Activated CD8-positive, alpha-beta memory T cell treated with anti-CD3 and anti-CD28 coated beads for 24 hours (primary cell): ENCODE measurements at regions not wholly inside any gene's neighbourhood (a gene's known extent, or its start where the extent isn't known, plus 50 kb on each side); places are given as distances from the start of the nearest gene placed in this dataset.
"Not testable (repeated sequence)": the region's sequence is repeated elsewhere in the genome, so short reads cannot be mapped to it uniquely, and the experiment has no call there.

ENCODE experiments used
- DNase-seq: peaks from one replicate; pipeline ENCODE4 v3.0.0-alpha.2; 2020

DNA sequence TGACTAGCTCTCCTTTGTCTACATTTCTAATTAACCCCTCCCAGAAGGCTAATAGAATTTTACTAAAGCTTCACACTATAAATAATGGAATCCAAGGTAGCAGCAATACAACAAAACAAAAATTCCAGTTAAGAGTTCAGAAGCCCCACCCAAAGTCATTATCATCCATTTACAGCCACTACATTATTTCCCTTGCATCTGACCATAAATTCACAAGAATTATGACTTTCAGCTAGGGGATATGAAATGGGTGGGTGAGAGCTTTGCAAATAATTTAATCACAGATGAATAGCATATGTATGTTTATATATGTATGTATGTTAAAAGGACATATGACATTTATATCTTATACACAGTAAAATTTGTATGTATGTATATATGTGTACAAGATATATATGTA lies 65.3 kb upstream of the PTGDR start:
- no peak for DNase-seq

DNA sequence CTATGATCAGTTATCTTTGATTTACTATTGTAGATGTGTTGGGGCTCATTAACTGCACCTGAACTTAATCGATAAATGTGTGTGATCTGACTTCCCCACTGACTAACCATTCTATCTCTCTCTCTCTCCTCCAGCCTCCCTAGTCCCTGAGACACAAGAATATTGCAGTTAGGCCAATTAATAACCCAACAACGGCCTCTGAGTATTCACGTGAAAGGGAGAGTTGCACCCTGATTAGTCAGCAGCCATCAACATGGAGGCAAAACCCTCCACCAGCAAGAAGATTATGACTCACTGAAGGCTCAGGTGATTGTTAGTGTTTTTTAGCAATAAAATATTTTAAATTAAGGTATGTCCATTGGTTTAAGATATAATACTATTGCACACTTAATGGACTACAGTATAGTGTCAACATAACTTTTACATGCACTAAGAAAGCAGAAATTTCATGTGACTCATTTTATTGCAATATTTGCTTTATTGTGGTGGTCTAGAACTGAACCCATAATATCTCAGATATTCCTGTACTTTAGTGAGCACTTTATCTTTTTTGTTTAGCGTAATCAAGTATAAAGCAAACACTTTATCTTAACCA lies 77.1 kb upstream of the PTGDR start:
- no peak for DNase-seq

DNA sequence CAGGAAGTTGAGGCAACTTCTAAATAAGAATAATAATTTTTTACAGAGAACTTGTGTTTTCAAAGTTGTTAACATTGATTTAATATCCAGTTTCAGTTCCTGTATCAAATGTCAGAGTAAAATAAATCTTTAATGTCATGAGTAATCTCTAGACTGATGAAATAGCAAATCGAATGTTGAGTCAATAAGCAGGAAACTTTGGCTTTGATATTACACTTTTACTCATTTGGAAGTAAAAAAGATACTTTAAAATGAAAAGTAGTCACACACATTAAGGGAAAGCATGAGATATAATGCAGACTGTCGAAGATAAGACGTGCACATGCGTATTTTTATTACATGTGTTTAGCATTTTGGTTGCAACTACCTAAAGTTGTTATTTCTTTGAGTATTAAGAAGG lies 78.2 kb upstream of the PTGDR start:
- no peak for DNase-seq

DNA sequence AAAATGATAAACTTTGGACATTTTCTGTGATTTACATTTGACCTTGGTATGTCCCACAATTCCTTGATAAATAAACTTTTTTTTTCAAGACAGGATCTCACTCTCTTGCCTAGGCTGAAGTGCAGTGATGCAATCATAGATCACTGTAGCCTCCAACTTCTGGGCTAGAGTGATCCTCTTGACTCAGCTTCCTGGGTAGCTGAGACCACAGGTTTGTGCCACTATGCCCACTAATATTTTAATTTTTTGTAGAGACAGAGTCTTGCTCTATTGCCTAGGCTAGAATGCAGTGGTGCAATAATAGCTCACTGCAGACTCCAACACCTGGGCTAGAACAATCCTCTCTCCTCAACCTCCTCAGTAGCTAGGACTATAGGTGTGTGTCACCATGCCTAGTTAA lies 79.1 kb upstream of the PTGDR start:
- no peak for DNase-seq

DNA sequence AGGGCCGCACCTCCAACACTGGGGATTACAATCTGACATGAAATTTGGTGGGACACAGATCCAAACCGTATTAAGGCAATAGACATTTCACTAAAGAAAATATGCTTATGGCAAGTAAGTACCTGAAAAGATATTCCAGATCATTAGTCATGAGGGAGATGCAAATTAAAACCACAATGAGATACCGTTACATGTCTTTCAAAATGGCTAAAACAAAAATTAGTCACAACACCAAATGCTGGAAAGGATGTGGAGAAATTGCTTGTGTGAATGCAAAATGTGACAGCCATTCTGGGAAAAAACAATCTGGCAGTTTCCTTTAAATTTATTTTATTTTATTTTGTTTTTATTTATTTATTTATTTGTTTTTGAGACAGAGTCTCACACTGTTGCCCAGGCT lies 82.3 kb upstream of the PTGDR start:
- DNase-seq = no peak

DNA sequence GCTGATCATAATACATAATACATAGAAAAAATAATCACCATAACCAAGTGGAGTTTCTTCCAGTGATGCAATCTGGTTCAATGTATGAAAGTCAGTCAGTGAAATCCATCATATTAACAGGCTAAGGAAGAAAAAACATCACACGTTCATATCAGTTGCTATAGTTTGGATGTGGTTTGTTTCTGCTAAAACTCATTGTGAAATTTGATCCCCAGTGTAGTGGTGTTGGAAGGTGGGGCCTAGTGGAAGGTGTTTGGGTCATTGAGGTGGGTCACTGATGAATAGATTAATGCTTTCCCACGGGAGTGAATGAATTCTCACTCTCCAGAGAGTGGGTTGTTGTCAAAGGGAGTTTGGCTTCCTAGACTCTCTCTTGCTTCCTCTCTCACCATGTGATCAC lies 84.6 kb upstream of the PTGDR start:
- DNase-seq = no peak

DNA sequence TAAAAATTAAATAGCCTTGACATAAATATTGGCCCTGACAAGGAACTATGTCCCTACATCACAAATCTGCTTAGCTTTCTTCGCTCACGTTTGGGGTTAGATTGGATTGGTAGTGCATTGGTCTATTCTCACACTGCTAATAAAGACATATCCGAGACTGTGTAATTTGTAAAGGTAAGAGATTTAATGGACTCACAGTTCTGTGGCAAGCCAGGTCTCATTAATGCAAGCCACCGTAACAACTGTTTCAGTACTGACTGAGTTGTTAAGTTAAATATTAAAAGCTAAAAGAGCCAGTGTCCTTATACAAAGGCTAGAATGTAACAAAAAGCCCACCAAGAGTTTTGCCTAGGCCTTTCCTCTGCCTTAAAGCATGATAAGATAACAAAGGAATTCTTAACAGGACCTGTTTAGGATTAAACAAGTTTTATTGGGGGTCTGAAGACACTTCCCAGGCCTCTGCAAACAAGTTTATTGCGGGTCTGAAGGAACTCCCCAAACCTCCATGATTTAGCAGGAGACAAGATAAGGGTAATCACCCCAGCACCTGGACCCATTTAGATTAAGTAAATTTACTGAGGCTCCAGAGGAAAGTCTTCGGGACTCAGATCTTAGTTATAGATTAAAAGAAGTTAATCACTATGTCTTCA lies 88.2 kb upstream of the PTGDR start:
- DNase-seq = no peak

DNA sequence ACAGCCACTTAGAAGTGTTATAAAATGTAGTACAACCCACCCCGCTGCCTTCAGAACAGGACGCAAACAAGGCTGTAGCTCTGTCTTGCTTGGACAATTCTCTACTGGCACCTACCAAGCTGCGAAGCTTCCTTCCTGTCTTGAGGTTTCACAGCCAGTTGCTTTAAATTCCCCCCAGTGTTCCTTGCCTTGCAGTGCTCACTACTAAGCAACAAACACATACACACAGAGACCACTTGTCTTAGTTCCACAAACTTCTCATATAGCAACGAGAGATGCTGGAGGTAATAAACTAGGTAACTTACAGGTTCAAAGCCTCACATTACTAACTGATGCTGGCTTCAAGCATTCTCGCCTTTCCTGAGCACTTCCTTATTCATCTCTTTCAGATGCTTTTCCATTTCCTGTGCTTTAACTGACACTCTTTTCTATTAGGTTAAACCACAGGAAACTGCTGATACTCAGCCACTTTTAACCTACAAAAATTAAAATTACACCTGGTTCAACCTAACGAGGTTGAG lies 91.5 kb upstream of the PTGDR start:
- DNase-seq = no peak

DNA sequence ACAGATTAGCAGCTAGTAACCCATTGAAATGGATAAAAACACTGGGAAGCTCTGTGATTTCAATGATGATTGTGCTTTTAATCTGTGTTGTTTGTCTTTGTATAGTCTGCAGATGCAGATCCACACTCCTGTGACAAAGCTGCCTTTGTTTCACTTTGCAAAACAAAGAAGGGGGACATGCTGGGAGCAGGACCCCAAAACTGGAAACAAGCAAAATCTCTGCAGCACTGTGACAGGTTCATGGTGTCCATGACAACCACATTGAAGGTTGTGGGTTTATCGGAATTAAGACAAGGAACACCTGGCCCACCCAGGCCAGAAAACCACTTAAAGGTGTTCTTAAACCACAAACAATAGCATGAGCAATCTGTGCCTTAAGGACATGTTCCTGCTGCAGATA lies 95.6 kb upstream of the PTGDR start:
- not testable (repeated sequence) for DNase-seq

DNA sequence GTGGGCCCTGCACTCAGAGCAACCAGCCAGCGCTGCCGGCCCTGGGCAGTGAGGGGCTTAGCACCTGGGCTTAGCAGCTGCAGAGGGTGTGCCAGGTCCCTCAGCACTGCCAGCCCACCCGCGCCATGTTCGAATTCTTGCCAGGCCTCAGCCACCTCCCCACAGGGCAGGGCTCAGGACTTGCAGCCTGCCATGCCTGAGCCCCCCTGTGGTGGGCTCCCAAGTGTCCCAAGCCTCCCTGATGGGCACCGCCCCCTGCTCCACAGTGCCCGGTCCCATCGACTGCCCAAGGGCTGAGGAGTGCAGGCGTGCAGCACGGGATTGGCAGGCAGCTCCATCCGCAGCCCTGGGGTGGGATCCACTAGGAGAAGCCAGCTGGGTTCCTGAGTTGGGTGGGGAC lies 98.0 kb upstream of the NID2 start:
- no peak for DNase-seq

DNA sequence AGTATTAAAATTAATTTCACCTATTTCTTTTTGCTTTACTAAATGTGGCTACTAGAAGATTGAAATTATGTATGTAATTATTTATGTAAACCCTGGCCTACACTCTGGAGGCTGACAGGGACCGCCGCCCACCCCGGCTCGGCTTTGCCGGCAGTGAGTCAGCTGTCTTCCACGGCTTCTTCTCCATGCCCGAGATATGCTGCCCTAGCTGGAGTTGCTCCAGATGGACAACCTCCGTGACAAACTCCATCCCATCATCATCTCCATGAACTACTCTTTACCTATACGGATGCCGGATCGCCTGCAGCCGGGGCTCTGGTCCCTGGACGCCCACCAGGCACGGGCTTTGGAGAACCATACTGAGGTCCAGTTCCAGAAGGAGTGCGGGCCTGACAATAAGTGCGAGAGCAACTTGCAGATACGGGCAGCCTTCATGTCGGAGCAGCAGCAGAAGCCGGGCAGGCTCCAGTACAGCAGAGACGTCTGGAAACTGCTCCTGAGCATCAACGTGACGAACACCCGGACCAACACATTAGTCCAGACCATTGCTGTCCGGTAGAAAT lies 86.9 kb upstream of the NID2 start:
- no peak for DNase-seq

DNA sequence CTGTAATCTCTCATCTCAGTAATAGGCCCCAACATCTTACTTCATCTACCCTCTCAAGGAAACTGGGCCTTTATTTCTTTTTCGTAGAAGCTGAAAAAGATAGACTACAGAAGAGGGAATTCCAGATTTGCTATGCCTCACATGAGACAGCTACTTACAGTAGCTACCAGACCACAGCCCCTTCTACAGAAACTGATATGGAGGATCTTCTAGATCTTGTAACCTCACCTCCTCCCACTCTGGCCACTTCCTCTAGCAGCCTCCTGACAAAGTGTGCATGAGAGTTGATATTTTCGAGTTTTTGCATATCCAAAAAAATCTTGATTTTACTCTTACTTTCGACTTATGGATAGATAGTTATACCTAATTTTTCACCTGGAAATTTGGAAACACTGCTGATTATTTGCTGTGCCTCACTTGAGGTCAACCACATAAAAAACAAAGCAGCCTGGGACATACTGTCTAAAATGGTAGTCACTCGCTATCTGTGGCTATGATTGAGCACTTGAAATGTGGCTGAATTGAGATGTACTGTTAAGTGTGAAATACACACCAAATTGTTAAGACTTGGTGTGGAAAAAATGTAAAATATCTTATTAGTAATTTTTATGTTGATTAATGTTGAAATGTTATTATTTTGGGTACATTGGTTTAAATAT lies 86.3 kb upstream of the NID2 start:
- no peak for DNase-seq

DNA sequence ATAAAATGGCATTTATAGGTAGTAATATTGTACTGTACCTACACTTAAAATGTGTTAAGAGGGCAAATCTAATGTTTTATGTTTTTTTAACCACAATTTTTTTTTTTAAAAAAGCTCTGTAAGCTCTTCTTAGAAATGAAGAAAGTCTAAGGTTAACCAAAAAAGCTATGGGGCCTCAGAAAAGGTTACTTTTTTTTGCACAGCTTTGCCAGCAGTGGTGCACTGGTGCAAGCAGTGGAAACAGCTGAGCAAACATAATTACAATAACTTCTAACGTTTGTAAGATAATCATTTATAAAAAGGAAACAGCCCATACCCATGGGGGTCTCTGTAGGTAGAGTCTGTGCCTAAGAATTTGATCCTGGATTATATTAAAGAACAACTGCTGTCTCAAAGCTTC lies 85.1 kb upstream of the NID2 start:
- DNase-seq = no peak

DNA sequence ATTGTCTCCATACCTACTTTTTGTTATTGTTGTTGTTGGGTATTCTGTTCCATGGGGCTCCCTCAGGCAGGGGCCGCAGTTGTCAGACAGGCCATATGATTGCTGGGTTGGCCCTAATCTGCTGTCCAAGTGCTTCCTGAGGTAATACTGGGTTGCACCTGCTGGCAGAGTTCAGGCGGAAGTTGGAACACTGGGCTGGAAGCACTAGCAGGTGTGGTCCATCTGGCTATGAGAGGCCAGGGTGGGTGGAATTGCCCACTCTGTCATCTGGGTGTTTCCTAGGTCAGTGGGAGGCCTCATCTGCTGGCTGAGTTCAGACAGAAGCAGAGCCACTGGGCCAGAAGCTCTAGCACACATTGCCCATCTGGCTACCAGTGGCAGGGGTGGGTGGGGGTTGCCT lies 81.3 kb upstream of the NID2 start:
- no peak for DNase-seq

DNA sequence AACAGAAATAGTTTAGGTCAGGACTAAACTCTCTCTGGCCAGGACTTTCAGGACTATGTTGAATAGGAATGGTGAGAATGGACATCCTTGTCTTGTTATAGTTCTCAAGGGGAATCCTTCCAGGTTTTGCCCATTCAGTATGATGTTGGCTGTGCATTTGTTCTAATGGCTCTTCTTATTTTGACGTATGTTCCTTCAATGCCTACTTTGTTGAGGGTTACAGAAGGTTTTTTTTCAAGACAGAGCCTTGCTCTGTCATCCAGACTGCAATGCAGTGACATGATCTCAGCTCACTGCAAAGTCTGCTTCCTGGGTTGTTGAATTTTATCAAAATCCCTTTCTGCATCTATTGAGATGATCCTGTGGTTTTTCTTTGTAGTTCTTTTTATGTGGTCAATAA lies 79.5 kb upstream of the NID2 start:
- DNase-seq = no peak

DNA sequence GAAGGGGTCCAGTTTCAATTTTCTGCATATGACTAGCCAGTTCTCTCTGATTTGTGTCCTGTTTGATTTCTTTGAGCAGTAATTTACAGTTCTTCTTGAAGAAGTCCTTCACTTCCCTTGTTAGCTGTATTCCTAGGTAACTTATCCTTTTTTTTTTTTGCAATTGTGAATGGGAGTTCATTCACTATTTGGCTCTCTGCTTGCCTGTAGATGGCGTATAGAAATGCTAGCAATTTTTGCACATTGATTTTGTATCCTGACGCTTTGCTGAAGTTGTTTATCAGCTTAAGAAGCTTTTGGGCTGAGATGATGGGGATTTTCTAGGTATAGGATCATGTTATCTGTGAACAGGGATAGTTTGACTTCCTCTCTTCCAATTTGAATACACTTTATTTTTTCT lies 77.6 kb upstream of the NID2 start:
- DNase-seq = no peak

DNA sequence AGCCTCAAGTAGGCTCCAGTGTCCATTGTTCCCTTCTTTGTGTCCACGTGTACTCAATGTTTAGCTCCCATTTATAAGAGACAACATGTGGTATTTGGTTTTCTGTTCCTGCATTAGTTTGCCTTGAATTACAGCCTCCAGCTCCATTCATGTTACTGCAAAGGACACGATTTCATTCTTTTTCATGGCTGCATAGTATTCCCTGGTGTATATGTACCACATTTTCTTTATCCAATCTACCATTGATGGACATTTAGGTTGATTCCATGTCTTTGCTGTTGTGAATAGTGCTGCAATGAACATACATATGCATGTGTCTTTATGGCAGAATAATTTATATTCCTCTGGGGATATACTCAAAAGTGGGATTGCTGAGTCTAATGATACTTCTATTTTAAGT lies 75.2 kb upstream of the NID2 start:
- not testable (repeated sequence) for DNase-seq

DNA sequence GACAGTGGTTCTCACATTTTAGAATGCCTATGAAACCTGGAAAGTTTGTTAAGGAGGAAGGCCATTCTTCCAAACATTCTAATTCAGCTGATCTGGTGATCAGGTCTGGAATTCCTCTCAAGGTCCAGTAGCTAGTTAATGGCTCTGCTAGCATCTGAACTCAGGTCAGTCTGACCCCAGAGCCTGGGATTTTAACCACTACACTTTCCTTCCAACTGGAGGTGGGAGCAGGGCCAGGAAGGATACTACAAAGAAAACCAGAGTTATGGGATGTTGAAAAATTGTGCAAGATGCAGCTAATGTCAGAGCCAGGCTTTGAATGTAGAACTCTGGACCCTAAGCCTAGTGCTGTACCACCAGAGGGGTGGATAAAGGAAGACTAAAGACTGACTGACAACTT lies 73.6 kb upstream of the NID2 start:
- DNase-seq = no peak

DNA sequence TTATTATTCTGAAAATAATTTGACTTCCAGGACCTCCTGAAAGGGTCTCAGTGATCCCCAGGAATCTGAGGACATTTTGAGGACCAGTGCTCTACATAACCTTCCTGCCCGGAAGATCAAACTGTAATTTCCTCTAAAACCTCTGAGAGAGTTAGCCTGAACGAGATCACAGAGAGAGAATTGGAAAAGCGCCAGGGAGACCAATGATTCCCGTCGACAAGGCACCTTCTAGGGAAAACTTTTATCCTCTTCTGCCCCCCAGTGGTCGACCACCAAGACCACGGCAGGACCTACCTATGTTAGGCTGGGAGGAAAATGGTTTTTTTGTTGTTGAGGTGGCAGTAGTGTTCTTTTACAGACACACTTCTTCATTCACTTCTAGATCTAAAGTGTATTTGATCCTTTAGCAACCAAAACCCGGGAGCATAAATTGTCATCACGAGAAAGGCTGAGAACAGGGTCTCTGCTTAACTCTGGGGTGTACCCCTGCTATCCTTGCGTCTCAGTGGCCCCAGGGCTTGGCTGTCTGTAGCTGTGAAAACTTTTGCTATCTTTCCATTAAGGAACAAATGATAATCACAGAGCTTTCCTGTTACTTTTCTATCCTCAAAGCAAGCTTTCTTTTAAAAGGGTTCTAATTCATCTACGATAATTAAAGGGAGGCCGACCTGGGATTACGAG lies 62.9 kb upstream of the NID2 start:
- peak; percentile 70 for DNase-seq

DNA sequence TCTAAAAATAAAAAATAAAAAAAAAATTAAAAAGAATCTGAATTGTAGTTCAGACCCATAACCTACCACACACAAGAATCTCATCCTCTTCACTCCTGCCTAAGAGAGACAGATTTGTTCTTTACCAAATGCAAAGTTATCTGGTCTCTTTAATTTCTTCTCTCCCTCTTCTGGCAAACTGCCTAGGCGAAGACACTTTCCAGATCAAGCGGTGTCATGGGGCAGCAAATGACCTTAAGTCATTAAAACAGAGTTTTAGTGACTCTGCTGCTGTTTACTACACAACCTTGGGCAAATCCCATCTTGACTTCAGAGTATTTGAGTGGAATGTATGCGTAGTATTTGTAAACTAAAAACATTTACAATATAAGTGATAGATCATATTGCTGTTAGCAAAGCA lies 60.9 kb upstream of the NID2 start:
- no peak for DNase-seq

DNA sequence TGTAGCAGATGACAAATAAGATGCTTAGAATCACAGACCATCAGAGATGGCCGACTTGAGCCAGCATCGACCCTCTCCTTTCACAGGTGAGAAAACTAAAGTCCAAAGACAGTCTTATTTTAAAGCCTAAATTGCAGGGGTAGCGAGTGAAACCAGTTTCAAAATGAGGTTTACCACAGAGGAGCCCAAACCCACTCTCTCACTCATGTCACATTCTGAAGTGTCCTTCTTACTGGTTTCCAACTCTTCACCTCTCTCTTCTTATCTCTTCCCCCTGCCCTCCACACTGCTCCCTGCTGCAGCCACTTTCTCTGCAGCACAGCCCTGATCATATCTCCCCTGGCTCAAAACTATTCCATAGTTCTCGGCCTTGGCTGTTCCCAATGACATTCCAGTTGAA lies 57.0 kb upstream of the NID2 start:
- no peak for DNase-seq

DNA sequence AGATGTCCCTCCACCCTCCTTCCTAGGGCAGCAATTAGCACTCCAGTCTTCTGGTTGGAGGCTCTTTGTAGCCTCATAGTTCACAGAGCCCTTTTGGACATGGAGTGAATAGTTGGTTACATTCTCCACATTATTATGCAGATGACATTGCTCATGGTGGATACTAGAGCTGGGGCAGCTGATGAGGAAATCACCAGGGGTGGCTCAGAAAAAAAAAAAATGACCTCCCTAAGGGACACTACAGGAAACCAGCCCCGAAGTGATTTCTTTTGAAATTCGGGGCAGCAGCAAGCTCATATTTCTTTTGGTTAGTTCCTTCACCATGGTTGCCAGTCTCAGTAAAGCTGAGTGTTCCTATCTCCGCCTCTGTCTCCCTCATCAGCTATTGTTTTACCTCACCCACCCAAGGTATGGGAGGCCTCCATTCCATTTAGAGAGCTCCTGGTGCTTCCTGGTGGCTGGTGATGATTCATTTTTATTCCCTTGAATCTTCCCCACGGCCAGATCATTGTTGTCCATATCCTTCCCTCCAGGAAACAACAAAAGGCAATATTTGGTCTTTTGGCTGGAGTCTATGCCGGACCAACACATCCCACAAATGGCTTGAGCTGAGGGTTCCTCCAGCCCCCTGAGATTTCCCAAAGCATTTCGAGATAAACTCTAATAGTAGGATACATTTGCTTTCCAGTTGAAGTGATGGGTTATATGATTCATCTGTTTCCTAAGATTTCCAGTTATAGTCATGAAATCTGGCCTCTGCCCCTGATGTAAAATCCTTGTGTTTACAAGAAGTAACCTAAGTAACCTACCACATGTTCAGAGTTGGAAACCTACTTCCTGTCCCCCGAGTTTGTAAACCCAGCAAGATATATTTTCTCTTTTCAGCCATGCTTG lies 56.2 kb upstream of the NID2 start:
- no peak for DNase-seq

DNA sequence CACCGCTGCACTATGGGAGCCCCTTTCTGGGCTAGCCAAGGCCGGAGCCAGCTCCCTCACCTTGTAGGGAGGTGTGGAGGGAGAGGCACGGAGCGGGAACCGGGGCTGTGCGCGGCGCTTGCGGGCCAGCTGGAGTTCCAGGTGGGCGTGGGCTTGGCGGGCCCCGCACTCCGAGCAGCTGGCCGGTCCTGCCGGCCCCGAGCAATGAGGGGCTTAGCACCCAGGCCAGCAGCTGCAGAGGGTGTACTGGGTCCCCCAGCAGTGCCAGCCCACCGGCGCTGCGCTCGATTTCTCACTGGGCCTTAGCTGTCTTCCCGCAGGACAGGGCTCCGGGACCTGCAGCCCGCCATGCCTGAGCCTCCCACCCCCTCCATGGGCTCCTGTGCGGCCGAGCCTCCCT lies 53.3 kb upstream of the NID2 start:
- not testable (repeated sequence) for DNase-seq
